ENCODE measurements at regions not wholly inside any gene's neighbourhood (a gene's known extent, or its start where the extent isn't known, plus 50 kb on each side); places are given as distances from the start of the nearest gene placed in this dataset.

GRCh38 chr19:31089681-31090080 lies 259.6 kb downstream of the TSHZ3 start:
- no peaks in the 10 kb centered on the region for H3K27me3 ChIP-seq
- H3K4me1 ChIP-seq: peaks cover 0 to 6% of the 10 kb centered on the region in 2 donors
- no peak for DNase-seq (ENCODE audit: low spot score)
- no peaks in the 10 kb centered on the region for H3K9me3 ChIP-seq
- H3K27ac ChIP-seq: no peak overlapping the region
- no peak overlapping the region for H3K4me3 ChIP-seq
- TF ChIP-seq CTCF (IDR thresholded peaks at IDR 0.05): no peak
- H3K36me3 ChIP-seq: no peaks in the 10 kb centered on the region

GRCh38 chr19:31085125-31085524 lies 264.1 kb downstream of the TSHZ3 start:
- H3K4me3 ChIP-seq: no peak overlapping the region
- H3K27me3 ChIP-seq: no peaks in the 10 kb centered on the region
- no peak for DNase-seq (ENCODE audit: low spot score)
- H3K36me3 ChIP-seq: no peaks in the 10 kb centered on the region
- H3K4me1 ChIP-seq: no peaks in the 10 kb centered on the region
- no peaks in the 10 kb centered on the region for H3K9me3 ChIP-seq
- no peak for TF ChIP-seq CTCF (IDR thresholded peaks at IDR 0.05)
- H3K27ac ChIP-seq: no peak overlapping the region

- H3K9me3 ChIP-seq: no peaks in the 10 kb centered on the region
- no peak overlapping the region for H3K4me3 ChIP-seq
- no peaks in the 10 kb centered on the region for H3K27me3 ChIP-seq
- no peaks in the 10 kb centered on the region for H3K4me1 ChIP-seq
- no peaks in the 10 kb centered on the region for H3K36me3 ChIP-seq
- no peak for TF ChIP-seq CTCF (IDR thresholded peaks at IDR 0.05)
- DNase-seq (ENCODE audit: low spot score): no peak
- H3K27ac ChIP-seq: no peak overlapping the region
Measured at GRCh38 chr19:31083105-31083504, 266.1 kb downstream of the TSHZ3 start.

- Histone ChIP-seq H3K36me3 (no peaks in the 10 kb centered on the region), H3K27ac (no peak overlapping the region), H3K4me3 (no peak overlapping the region), H3K4me1 (no peaks in the 10 kb centered on the region), H3K27me3 (no peaks in the 10 kb centered on the region), H3K9me3 (no peaks in the 10 kb centered on the region)
- TF ChIP-seq CTCF (IDR thresholded peaks at IDR 0.05): no peak
- DNase-seq (ENCODE audit: low spot score): no peak
Measured at GRCh38 chr19:31075146-31075655, 274.0 kb downstream of the TSHZ3 start.

- Histone ChIP-seq H3K9me3 (no peaks in the 10 kb centered on the region), H3K27ac (no peak overlapping the region), H3K36me3 (no peaks in the 10 kb centered on the region), H3K27me3 (no peaks in the 10 kb centered on the region), H3K4me1 (no peaks in the 10 kb centered on the region), H3K4me3 (no peak overlapping the region)
- no peak for DNase-seq (ENCODE audit: low spot score)
- TF ChIP-seq CTCF (IDR thresholded peaks at IDR 0.05): no peak
Measured at GRCh38 chr19:31074199-31075125, 274.8 kb downstream of the TSHZ3 start.

All from right atrium auricular region (tissue), 2 donors.